Vagina (tissue), 2 donors: ENCODE measurements at regions not wholly inside any gene's neighbourhood (a gene's known extent, or its start where the extent isn't known, plus 50 kb on each side); places are given as distances from the start of the nearest gene placed in this dataset.

Experiments
- POLR2AphosphoS5 ChIP-seq, 2 donors: sonication (generic); formaldehyde crosslinking; IDR thresholded peaks; one replicate each; pipeline ENCODE4 v1.9.0; 2017; ENCODE audit warnings: antibody characterized with exemption in 2 of 2, mild to moderate bottlenecking in 2 of 2, low read depth in 1 of 2; ENCODE audit not compliant: insufficient read depth in 1 of 2
- TF ChIP-seq, protein P1 (sequence below), 3 experiments: fragments of 450-650 bp in 2 of 3; fragments of 200-600 bp in 1 of 3; sonication (generic) in 1 of 3; IDR thresholded peaks; one replicate each; pipeline ENCODE4 v1.5.1; 2017 to 2019; ENCODE audit warnings: antibody characterized with exemption in 3 of 3, mild to moderate bottlenecking in 2 of 3, moderate library complexity in 2 of 3

DNA sequence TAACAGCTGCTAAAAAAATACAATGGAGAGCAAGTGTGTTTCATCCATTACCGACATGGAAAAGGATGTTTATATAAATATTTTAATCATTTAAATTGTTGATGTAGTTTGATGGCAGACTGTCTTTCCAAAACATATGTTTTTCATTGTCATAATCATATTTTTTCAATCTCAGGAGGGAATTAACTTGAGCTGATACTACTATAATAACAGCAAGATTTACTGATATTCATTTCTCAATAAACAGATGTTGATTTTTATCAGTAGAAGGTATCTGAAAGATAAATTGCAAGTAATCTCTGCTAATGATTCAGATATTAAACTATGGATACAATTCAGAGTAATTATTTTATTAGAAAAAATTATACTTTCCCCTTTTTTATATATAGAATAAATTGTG is 274.9 kb upstream of the TMEFF2 start:
- no peak for TF ChIP-seq POLR2AphosphoS5 (IDR thresholded peaks at IDR 0.05; ENCODE audit: insufficient read depth in 1 of 2, low read depth in 1 of 2)
- TF ChIP-seq, protein P1, sequence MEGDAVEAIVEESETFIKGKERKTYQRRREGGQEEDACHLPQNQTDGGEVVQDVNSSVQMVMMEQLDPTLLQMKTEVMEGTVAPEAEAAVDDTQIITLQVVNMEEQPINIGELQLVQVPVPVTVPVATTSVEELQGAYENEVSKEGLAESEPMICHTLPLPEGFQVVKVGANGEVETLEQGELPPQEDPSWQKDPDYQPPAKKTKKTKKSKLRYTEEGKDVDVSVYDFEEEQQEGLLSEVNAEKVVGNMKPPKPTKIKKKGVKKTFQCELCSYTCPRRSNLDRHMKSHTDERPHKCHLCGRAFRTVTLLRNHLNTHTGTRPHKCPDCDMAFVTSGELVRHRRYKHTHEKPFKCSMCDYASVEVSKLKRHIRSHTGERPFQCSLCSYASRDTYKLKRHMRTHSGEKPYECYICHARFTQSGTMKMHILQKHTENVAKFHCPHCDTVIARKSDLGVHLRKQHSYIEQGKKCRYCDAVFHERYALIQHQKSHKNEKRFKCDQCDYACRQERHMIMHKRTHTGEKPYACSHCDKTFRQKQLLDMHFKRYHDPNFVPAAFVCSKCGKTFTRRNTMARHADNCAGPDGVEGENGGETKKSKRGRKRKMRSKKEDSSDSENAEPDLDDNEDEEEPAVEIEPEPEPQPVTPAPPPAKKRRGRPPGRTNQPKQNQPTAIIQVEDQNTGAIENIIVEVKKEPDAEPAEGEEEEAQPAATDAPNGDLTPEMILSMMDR (IDR thresholded peaks at IDR 0.05), result no peak
